NOMO-1 (cell line): ENCODE measurements at regions not wholly inside any gene's neighbourhood (a gene's known extent, or its start where the extent isn't known, plus 50 kb on each side); places are given as distances from the start of the nearest gene placed in this dataset.

Experiments used
- DNase-seq, 2 experiments: peaks; one replicate each; lab custom pipeline; 2025; ENCODE audit not compliant: unreplicated experiment in 2 of 2; lab: John Stamatoyannopoulos, UW

DNA sequence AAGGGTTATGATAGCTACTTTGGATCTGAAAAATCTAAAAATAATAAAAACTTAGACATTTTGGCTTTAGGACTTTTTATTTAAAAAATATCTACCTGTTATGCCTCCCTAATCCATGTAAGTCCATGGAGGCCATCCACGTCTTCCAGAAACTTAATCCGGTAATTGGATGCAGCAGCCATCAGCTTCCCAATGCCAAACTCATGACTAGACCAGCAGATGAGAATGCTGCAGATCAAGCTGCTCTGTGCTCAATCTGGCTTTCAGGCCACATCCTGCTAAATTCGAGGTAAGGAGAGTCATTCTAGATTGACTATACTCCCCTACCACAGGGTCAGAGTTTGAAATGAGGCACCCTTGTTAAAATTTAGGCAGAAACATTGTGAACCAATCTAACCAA is 168.5 kb upstream of the TCERG1L start:
- DNase-seq, result no peak

DNA sequence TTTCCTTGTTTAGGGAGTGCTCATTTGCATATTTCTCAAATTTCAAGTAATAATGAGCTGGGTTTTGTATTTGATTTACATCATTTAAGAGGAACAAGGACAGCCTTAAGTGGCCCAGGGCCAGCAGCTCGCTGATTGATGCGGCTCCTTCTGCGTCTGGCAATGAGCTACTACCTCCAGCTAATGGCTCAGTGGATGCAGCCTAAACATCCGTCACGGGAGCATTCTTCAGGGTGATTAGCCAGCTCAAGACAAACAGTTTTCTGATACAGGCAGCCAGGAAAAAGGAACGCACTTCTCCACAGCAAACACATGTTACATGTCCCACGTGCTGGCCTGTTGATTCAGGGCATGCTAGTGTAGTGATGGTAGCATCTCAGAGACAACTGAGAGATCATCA is 169.3 kb upstream of the TCERG1L start:
- DNase-seq, result no peak

DNA sequence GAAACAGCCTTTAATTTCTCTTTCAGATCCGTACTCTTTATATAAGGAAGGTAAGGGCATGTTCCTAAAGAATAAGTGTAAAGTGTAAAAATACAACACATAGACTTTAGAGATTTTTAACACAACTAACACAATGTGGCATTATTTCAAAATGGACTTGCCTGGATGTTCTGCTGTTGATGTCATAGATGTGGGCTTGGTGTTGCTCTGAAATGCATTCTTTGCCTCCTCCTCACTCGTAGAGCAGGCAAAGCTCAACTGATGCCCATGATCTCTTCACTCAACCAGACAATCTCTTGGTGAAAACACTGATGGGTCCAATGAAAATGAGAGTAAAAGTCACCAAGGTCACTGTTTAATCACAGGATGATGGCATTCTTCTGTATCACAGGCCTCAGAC is 174.2 kb upstream of the TCERG1L start:
- DNase-seq, result no peak

DNA sequence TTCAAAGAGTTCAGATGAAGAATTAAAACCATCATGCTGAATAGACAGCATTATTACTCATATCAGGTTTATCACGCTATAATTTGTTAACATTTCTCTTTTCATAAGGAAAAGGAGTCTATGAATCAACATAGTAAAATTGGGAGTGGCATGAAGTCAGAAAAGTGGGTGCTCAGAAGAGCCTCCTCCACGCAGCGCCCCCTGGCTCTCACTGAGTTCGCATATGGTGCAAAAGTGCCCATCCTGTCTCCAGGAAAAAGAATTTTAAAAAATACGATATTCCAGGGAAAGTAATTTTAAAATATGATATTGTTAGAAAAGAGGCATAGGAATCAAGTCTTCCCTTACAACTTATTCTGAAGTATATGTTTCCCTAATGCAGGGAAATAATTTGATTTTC is 176.3 kb upstream of the TCERG1L start:
- DNase-seq, result no peak

DNA sequence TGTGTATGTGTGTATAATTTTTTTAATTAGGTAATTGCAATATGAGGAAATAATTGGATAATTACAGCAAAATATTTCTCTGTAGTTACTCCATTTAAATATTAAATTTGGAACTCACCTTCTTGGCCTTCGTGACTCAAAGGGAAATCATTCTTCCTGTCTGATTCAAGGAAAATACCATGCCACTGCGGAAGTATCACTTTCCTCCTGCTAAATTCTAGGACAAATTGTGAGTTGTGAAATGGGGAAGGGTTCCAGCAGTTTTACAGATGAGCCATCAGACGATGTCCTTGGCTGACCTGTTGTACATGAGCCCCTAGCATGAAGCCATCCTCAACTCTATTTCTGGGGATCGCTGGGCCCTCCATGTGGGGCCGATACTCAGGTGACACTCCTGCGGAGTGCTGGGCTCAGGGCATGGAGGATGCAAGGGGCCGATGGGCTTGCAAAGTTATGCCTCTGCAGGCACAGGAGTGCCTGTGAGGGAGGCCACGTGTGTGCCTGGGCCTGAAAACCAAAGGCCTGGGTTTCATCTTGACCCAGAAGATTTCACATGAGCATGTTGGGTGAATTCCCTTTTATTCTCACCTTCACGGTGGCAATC is 179.6 kb upstream of the TCERG1L start:
- DNase-seq, result no peak

DNA sequence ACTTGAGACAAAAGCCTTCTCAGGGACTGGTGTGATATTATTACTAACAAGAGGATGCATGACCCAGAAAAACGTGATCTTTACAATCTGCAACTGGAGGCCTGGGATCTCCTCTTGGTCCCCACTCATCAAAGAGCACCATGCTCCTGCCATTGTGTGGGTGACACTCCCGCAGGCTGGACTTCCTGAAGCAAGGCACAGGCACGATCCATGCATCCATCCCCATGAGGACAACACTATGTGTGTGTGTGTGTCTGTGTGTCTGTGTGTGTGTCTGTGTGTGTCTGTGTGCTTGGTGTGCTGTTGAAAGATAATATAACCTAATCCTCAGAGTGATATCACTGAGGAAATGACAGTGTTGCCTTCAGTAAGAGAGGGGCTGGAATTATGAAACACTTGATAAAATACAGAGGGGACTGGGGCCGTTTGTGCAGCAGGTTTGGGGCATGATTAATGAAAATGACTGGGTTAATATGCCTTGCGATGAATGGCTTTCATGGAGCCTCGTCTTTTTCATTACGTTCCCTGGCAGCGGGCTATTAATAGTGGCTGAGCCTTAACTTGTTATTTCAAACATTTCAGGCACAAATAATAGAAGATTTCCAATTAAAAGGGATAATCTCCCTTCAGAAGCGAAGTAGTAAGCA is 180.8 kb upstream of the TCERG1L start:
- no peak for DNase-seq

DNA sequence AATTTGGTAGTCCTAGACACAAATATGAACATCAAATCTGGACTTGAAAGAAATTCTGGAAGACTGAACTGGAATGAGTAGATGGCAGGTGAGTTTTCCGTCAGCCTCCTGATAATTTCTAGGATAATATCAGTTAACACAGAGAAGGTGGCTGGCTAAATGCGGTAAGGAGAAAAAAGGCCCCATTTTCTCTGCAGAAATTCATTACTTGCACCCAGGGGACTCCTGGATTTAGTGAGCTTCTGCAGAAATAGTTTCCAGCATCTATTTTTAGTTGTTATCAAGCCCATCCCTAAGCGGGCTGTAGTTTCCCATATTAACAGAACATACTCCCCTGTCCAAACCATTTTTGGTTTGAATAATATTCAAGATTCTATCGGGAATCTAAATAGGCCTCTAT is 181.9 kb upstream of the TCERG1L start:
- DNase-seq, result no peak

DNA sequence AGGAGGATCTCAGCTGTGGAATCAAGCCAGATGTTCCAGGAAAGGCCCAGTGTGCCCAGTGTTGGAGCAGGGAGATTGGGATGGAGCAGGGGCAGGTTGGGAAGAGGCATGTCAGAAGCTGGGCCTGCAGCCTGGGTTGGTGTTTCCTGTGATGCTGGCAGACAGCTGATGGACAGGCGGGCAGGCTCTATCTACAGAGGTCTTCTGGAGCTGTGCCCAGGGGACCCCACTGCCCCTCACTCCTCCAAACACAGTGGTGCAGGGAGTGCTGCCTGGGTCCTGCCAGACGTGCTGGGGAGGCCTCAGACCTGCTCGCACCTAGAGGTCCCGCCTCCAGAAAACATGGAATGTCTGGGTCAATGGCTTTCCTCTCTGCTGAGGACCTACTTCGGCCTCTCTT is 182.9 kb upstream of the TCERG1L start:
- DNase-seq, result no peak

DNA sequence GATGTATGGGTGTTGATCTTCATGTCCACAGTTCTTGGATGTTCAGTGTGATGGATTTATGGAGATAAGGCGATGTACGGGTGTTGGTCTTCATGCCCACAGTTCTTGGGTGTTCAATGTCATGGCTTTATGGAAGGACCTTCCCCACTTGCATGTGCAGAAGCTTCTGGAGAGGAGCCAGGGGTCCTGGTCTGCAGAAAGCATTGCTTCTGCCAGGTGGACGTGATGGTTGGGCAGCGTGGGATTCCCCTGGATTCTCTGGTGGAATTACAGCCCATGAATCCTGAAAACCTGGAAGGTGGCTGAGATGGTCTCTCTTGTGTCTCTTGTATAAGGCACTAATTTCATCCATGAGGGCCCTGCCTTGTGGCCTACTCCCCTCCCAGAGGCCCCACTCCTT is 183.7 kb upstream of the TCERG1L start:
- DNase-seq, result no peak

DNA sequence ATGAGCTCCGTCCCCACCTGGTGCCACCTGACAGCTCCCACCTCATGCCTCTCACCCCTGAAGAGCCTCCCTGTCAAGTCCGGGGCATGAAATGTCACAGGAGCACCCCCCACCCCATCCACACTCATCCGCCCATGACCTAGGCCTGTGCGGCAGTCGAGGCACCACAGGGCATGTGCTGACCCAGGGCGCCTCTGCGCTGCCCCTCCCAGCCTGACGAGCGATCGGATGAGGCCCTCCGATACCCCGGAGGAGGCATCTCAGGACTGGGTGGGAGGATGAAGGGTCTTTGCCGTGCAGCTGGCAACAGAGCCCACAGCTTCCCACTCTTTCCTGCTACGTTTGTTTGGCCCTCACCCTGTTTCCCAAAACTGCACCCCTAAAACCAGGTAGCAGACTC is 184.4 kb upstream of the TCERG1L start:
- DNase-seq, result no peak

DNA sequence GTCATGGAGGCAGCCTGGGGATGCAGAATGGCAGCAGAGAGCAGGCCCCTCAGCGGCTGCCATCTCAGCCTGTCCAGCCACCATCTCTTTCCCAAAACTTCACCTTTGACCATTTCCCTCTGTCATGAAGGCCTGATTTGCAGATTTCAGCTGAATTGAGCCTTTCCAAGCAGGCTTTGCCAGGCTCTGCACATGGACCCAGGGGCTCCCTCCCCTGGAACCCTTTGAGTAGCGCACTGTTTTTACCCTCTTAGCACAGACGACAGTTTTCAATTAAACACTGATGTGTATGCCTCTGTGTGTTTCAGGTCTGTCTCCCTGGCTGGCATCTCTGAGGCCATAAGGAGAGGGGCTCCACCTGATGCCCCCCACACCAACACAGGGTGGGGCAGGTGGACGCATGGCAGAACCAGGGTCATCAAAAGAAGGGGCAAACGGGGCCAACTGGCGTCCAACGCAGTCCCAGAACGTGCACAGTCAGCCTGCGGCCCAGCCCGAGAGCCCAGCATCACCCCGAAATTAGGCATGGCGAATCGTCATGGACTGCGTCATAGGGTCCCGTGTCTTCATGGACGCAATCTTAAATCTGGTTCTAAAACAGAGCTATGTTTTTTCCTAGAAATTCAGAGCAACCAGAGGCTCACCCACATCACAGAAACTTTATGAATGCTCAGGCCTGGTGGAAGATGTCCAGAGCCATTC is 185.0 kb upstream of the TCERG1L start:
- DNase-seq, result no peak

DNA sequence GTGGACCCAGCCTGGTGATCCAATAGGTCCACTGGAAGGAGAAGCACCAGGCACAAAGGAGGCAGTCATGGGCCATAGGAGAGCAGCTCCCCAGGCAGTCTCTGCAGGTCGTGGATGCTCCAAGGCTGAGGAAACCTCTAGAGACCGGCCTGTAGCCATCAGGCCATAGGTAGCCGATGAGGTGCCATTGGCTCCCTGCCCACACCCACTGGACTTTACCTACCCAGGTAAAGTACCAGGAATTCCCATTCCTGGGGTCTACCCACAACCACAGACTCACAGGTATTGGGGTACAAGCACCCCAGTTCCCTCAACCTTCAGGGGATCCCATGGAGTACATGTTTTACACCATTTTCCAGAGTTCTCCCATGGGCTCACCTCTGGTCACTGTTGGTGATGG is 188.0 kb upstream of the TCERG1L start:
- DNase-seq, result no peak

DNA sequence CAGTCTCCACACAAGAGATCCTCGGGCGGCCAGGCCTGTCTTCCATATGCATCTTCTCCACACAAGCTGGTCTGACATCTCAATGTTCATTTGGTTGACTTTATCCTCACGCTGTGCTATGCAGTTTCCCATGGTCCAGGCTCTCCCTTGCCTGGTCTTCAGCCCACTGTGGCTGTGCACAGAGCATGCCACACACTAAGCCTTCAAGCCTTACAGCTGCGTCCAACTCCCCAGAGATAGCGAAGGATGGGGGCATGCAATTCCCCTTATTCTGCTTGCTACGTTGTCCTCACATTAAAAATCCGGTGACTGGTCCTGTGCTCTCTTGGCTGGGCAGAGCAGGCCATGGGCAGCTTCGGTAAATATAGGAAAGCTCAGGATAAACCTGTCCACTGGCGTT is 188.7 kb upstream of the TCERG1L start:
- DNase-seq, result no peak

DNA sequence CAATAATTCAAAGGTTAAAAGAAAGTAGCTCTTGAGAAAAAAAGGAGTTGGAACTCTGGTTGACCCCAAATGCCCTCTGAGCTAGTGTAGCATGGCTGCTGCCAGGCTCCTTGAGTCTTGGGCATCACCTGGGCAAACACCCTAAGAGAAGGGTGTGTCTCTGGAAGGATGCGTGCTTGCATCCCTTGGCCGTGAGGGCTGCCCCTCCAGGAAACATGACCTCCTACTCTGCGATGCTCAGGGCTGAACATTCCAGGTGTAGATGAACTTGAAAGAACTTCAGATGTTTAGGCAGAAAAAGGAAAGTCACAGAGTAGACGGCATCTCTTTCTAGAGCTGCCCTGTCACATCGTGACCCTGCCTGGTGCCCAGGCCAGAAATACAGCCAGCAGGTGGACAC is 189.4 kb upstream of the TCERG1L start:
- no peak for DNase-seq

DNA sequence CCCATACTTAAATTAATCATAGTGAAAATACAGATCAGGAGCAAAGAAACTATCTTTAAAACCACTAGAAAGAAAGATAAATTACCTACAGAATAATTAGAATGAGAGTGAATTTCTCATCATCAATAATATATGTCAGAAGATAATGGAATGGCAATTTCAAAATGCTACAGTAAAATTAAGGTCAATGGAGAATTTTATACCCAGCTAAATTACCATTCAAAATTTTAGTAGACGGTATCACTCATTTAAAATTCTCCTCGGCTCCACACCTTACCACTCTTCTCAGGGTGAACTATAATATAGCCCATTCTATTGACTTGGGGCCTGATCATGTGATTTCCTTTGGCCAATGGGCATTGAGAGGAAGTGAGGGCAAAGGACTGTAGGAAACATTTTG is 192.5 kb upstream of the TCERG1L start:
- DNase-seq, result no peak

DNA sequence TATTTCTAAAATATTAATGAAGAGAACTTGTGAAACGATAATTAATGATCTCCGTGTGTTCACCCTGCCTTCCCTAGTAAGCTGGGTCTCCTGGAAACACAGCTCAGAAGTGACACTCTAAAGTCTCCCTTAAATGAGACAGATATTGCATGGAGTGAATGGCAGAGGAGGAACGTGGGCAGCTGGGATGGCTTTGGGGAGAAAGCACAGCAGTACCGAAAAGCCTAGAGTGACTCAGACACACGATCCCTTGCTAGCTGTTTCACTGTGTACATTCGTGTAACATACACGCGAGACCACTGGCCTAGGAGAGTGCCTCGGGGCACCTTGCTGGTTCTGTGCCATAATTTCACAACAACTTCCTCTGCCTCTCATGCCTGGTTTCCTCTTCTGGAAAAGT is 199.9 kb upstream of the TCERG1L start:
- no peak for DNase-seq

DNA sequence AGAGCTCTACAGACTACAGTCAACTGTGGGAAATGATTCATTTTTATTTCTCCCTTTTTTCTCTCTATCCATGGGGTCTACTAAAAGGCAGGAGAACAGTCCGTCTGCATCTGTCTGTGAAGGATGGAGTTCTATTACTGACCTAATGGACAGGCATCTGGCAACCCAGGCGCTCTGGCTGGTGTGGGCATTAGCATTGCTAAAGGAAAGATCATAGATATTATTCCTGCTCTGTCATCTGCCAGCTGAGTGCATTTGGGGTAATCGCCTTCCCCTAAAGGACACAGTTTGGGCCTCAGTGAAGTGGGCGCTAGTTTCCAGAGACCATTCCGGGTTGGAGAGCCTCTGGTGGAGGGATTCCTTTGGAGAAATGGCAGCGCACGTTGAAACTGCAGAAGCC is 201.3 kb upstream of the TCERG1L start:
- no peak for DNase-seq

DNA sequence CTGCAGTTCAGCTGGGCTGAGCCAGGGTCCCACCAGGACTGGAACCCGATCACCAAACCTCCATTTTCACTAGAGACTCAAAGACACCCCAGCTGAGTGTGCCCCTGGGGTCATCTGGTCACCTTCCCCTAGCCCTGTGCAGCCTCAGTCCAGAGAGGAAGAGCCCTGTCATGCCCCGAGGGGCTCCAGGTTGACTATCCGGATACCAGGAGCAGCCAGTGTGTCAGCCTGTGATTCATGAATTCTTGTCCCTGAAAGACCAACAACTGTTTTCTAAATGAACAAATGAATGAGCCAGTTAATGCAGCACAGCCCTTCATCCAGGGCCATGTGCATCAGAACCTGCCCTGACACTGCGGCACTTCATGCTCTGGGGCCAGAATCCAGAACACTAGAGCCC is 201.9 kb upstream of the TCERG1L start:
- no peak for DNase-seq

DNA sequence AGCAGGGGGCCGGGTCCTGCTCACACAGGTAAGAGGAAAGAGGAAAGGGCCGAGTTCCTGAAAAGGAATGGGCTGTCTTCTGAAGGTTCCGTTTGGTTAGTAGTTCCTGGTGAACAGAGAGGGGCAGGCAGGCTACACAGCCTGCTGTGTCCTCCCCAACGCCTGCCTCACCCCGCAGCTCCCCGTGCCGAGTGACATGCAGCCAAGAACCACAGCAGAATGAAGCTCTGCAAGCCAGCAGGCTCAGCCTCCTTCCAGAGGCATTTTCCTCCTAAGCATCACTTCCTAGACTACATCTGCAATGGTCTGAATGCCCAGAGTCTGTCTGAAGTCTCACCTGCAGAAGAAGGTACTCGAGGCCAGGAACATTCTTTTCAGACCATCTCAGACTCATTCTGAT is 202.4 kb upstream of the TCERG1L start:
- no peak for DNase-seq

DNA sequence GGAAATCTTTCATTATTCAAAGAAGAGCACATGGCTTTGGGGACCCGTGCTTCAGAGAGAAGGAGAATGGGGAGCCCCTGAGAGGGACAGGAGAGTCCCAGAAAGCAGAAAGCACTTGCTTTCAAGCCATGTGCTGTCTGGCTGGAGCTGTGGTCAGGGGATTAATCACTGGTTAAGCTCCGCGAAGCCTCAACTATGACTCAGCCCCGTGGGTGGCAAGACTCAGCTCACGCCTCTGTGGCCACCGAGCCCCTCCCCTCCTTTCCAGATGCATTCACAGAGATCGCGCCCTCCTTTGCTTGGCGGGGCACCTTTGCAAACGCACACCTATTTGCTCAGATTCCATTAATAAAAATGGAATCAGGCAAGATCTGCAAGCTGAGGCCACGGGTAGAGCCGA is 202.9 kb upstream of the TCERG1L start:
- no peak for DNase-seq

DNA sequence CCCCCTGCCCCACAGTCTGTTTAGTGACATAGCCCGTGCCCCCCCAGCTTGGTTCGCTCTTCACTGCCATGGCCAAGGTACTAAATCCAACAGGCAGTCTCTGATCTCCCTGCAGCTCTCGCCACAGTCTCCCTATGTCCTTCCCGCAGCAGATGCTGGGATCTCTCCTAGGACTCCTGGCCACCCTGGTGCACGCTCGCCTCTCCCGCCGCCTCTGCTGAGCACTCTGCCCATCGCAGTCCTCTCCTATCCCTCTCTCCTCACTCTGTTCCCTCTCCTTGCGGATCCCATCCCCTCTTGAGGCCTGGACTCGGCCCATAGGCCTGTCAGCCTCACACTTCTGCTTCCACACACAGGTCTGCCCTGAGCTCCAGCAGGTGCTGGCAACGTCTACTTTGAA is 204.8 kb upstream of the TCERG1L start:
- DNase-seq, result no peak

DNA sequence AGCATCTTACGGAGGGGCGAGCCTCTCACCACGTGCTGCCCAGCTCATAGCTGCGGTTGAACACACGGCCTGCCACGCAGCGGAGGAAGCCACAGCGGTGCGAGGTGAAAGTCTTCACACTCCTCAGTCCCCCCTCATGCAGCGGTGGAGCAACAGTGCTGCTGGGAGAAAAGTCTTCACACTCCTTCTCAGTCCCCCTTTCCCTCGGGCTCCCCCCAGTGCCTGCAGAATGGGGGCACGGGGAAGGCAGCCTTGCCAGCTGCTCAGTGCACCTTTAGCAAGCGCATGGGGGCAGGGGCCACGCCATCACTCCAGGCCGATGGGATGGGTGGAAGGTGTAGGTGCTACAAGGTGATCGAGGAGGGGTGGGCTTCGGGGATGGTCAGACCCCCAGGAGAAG is 206.3 kb upstream of the TCERG1L start:
- no peak for DNase-seq
